ENCODE measurements at regions not wholly inside any gene's neighbourhood (a gene's known extent, or its start where the extent isn't known, plus 50 kb on each side); places are given as distances from the start of the nearest gene placed in this dataset.

GRCh38 chr21:15247613-15248012 lies 182.8 kb upstream of the NRIP1 start:
- TF ChIP-seq EZH2 (IDR thresholded peaks at IDR 0.05; ENCODE audit: borderline replicate concordance, low read length), result no peak
- no peak for TF ChIP-seq CTCF (conservative IDR thresholded peaks at IDR 0.05 in 1 of 2, IDR thresholded peaks at IDR 0.05 in 1 of 2; ENCODE audit: extremely low read depth in 1 of 2, insufficient read depth in 1 of 2, low read depth in 1 of 2, low read length in 2 of 2)
